HG03378 (cell line): ENCODE measurements at regions not wholly inside any gene's neighbourhood (a gene's known extent, or its start where the extent isn't known, plus 50 kb on each side); places are given as distances from the start of the nearest gene placed in this dataset.
"Not testable (repeated sequence)": the region's sequence is repeated elsewhere in the genome, so short reads cannot be mapped to it uniquely, and the experiment has no call there.

Experiments used
- ATAC-seq: cut with Tn5 transposase; IDR thresholded peaks from one replicate; pipeline ENCODE4 v1.9.1; 2021; ENCODE audit warnings: mild to moderate bottlenecking, moderate library complexity; ENCODE audit not compliant: unreplicated experiment

- no peak for ATAC-seq
Observed at GRCh38 chr2:144030791-144031190, 489.1 kb downstream of the ZEB2 start.

- ATAC-seq: no peak
Observed at GRCh38 chr2:144027593-144027992, 492.3 kb downstream of the ZEB2 start.

- no peak for ATAC-seq
Observed at GRCh38 chr2:144026753-144027152, 493.2 kb downstream of the ZEB2 start.

GRCh38 chr2:144020047-144020446 is 499.9 kb downstream of the ZEB2 start:
- ATAC-seq: no peak

GRCh38 chr2:144015655-144016245 is 504.2 kb downstream of the ZEB2 start:
- ATAC-seq: no peak

- ATAC-seq: no peak
Observed at GRCh38 chr2:144015036-144015435, 504.9 kb downstream of the ZEB2 start.

- ATAC-seq: no peak
Observed at GRCh38 chr2:144014103-144014502, 505.8 kb downstream of the ZEB2 start.

GRCh38 chr2:144012304-144012703 is 507.6 kb downstream of the ZEB2 start:
- ATAC-seq: no peak

GRCh38 chr2:144011553-144011952 is 508.4 kb downstream of the ZEB2 start:
- no peak for ATAC-seq

GRCh38 chr2:144011098-144011497 is 508.8 kb downstream of the ZEB2 start:
- no peak for ATAC-seq

- no peak for ATAC-seq
Observed at GRCh38 chr2:144010096-144010836, 509.7 kb downstream of the ZEB2 start.

- ATAC-seq: no peak
Observed at GRCh38 chr2:144006139-144006538, 513.8 kb downstream of the ZEB2 start.

GRCh38 chr2:144004742-144005141 is 515.2 kb downstream of the ZEB2 start:
- ATAC-seq: no peak

- ATAC-seq: no peak
Observed at GRCh38 chr2:144003460-144004075, 516.4 kb downstream of the ZEB2 start.

- no peak for ATAC-seq
Observed at GRCh38 chr2:143996974-143997373, 522.9 kb downstream of the ZEB2 start.

- ATAC-seq: no peak
Observed at GRCh38 chr2:143994961-143995360, 525.0 kb downstream of the ZEB2 start.

GRCh38 chr2:143991596-143991995 is 528.3 kb downstream of the ZEB2 start:
- not testable (repeated sequence) for ATAC-seq

- no peak for ATAC-seq
Observed at GRCh38 chr2:143988082-143988481, 531.8 kb downstream of the ZEB2 start.

- no peak for ATAC-seq
Observed at GRCh38 chr2:143981428-143981827, 538.5 kb downstream of the ZEB2 start.

- ATAC-seq: no peak
Observed at GRCh38 chr2:143977356-143977755, 542.6 kb downstream of the ZEB2 start.

GRCh38 chr2:143975216-143975615 is 544.7 kb downstream of the ZEB2 start:
- ATAC-seq: no peak

GRCh38 chr2:143974262-143974661 is 545.7 kb downstream of the ZEB2 start:
- ATAC-seq: no peak
